ENCODE measurements at regions not wholly inside any gene's neighbourhood (a gene's known extent, or its start where the extent isn't known, plus 50 kb on each side); places are given as distances from the start of the nearest gene placed in this dataset.

DNA sequence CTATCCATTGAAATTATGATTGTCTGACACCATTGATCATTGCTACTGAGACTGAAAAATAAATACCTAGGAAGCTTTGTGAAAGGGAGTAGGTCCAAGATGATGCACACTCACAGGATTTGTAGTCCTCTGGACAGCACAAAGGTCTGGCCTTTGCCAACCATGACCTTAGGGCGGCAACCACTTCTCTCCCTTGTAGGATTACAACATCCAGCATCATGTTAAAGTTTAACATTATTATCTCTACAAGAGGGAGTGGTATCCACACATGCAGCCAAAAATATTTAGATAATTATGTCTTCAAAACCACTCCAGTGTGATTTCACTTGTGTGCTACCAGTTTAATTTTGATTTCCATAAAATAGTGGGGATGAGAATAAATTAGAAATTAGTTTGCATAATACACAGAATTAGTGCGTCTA lies 51.1 kb upstream of the NHSL1 start:
- POLR2A ChIA-PET = no interaction called here
- CTCF ChIA-PET = no interaction called here
- DNase-seq (ENCODE audit: extremely low spot score) = no peak
- TF ChIP-seq CTCF (IDR thresholded peaks at IDR 0.05; ENCODE audit: control extremely low read depth, extremely low read depth, low read depth, missing control alignments) = no peak

DNA sequence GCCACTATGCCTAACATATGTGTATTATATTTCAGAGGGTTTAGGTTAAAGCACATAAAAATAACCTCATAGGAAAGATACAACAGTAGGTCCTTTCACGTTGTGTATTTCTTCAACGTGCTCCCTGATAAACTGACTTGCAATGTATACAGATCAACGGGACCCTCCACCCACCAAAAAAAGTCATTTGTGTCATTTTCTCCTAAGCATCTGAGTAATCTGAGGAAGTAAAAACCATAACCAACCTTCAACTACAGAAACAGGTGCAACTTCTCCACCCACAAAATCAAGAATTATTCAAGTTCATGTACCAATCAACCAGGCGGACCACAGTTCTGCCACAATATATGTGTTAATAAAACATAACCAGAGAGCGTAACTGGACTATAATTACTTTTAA lies 54.9 kb upstream of the NHSL1 start:
- POLR2A ChIA-PET = no interaction called here
- DNase-seq (ENCODE audit: extremely low spot score) = no peak
- TF ChIP-seq CTCF (IDR thresholded peaks at IDR 0.05; ENCODE audit: control extremely low read depth, extremely low read depth, low read depth, missing control alignments) = no peak
- CTCF ChIA-PET = interaction anchor here (1.0 kb wide), 1 partner anchor 36 kb away, joined by 3 read pairs; no protein-coding TSS in a partner anchor

- TF ChIP-seq CTCF (IDR thresholded peaks at IDR 0.05; ENCODE audit: control extremely low read depth, extremely low read depth, low read depth, missing control alignments) = no peak
- DNase-seq (ENCODE audit: extremely low spot score) = no peak
- ChIA-PET POLR2A (no interaction called here), CTCF (interaction anchor here (0.9 to 1.6 kb wide), 3 partner anchors 15 to 18 kb away, joined by 3 to 4 read pairs (median 3); no protein-coding TSS in a partner anchor)
These were observed 56.2 kb upstream of the NHSL1 start for GRCh38 chr6:138555421-138555988.

DNA sequence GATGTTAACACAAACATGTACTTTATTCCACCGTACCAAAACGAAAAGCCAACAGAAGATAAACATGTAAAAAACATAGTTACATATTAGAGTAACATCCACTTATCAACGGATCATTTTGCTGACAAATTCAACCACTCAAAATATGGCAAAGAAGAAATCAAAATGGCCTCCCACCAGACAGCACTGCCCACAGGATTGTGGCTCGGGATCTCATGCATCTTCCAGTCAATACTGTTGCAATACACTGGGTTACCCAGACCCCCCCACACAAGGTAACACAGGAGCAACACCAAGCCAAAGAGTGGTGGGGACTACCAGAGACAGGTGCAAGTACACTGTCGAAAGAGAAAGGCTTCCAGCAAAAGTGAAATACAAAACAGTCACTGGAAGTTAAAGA lies 57.9 kb upstream of the NHSL1 start:
- no peak for DNase-seq (ENCODE audit: extremely low spot score)
- CTCF ChIA-PET = no interaction called here
- POLR2A ChIA-PET = no interaction called here
- no peak for TF ChIP-seq CTCF (IDR thresholded peaks at IDR 0.05; ENCODE audit: control extremely low read depth, extremely low read depth, low read depth, missing control alignments)

DNA sequence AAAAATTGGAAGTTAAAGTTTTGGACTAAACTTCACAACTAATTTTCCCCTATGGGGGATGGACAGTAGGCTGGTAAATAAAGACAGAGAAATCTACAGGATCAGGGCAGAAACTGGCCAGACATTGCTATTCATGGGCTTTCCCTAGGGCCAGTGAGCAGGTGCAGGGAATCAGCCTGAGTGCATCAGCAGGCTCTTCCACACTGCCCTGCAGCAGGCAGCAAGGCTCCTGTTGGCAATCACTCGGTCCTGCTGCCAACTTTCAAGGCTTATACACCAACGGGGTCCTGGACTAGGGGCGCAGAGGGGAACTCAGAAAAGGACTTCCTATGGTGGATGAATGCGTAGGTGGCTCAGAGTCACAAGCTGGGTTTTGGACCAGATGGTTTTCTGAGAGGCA lies 59.8 kb upstream of the NHSL1 start:
- no peak for DNase-seq (ENCODE audit: extremely low spot score)
- TF ChIP-seq CTCF (IDR thresholded peaks at IDR 0.05; ENCODE audit: control extremely low read depth, extremely low read depth, low read depth, missing control alignments) = no peak
- ChIA-PET POLR2A (no interaction called here), CTCF (interaction anchor here (1.4 to 2.4 kb wide), 2 partner anchors 15 to 29 kb away, joined by 4 to 7 read pairs; no protein-coding TSS in a partner anchor)

DNA sequence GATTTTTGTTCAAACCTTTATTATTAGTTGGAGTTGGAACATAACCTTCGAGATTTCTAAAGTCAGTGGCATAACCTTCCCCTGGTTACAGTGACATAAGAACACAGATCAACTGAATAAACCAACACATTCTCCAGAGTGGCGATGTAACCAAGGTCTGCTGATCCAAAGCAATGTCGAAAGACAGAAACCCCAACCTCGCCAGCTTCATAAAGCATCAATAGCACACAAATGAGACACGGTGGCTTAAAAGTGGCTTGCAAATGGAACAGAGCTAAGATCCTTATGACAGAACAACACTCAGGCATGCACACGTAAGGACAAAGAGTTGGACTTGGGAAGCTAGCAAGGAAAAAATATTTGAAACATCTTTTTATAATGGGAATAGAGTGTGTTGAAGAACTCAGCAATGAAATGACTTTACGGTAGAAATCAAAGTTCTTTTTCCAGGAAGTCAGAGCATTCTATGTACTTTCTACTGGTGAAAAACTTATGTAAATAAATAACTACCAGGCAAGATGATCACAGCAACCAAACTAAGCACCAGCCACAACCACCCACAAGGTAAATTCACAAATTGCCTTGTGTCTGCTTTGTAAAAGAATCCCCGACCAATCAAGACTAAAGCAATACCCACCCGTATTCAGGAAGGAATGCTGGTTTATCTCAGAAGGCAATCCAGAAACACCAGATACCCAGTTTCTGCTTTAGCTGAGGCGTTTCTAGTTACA lies 61.0 kb upstream of the NHSL1 start:
- CTCF ChIA-PET = interaction anchor here (0.9 to 2.4 kb wide), 7 partner anchors 12 to 91 kb away, joined by 3 to 7 read pairs (median 5); no protein-coding TSS in a partner anchor
- no peak for TF ChIP-seq CTCF (IDR thresholded peaks at IDR 0.05; ENCODE audit: control extremely low read depth, extremely low read depth, low read depth, missing control alignments)
- POLR2A ChIA-PET = no interaction called here
- no peak for DNase-seq (ENCODE audit: extremely low spot score)
